NCI-H1048 (cell line): ENCODE measurements at regions not wholly inside any gene's neighbourhood (a gene's known extent, or its start where the extent isn't known, plus 50 kb on each side); places are given as distances from the start of the nearest gene placed in this dataset.
"Not testable (repeated sequence)": the region's sequence is repeated elsewhere in the genome, so short reads cannot be mapped to it uniquely, and the experiment has no call there.

Source experiments
- DNase-seq: peaks from one replicate; lab custom pipeline; 2025; lab: John Stamatoyannopoulos, UW

GRCh38 chr4:169934794-169935429 is 91.3 kb downstream of the MFAP3L start:
- DNase-seq, result no peak

- no peak for DNase-seq
Measured at GRCh38 chr4:169933531-169933930, 92.7 kb downstream of the MFAP3L start.

- DNase-seq, result no peak
Measured at GRCh38 chr4:169931964-169932363, 94.2 kb downstream of the MFAP3L start.

- not testable (repeated sequence) for DNase-seq
Measured at GRCh38 chr4:169930755-169931154, 95.4 kb downstream of the MFAP3L start.

GRCh38 chr4:169927280-169927679 is 98.9 kb downstream of the MFAP3L start:
- DNase-seq, result no peak

GRCh38 chr4:169925678-169926077 is 100.5 kb downstream of the MFAP3L start:
- DNase-seq, result no peak

GRCh38 chr4:169922632-169923276 is 103.4 kb downstream of the MFAP3L start:
- no peak for DNase-seq

GRCh38 chr4:169921732-169922131 is 104.5 kb downstream of the MFAP3L start:
- no peak for DNase-seq

GRCh38 chr4:169921237-169921636 is 105.0 kb downstream of the MFAP3L start:
- no peak for DNase-seq

GRCh38 chr4:169919194-169920124 is 106.7 kb downstream of the MFAP3L start:
- not testable (repeated sequence) for DNase-seq

- DNase-seq, result no peak
Measured at GRCh38 chr4:169915545-169915944, 110.7 kb downstream of the MFAP3L start.

GRCh38 chr4:169914866-169915265 is 111.3 kb downstream of the MFAP3L start:
- no peak for DNase-seq

- DNase-seq, result no peak
Measured at GRCh38 chr4:169912996-169913395, 113.2 kb downstream of the MFAP3L start.

- no peak for DNase-seq
Measured at GRCh38 chr4:169909897-169910296, 116.3 kb downstream of the MFAP3L start.

- no peak for DNase-seq
Measured at GRCh38 chr4:169909479-169909878, 116.7 kb downstream of the MFAP3L start.

- no peak for DNase-seq
Measured at GRCh38 chr4:169907705-169908104, 118.5 kb downstream of the MFAP3L start.

GRCh38 chr4:169906821-169907220 is 119.4 kb downstream of the MFAP3L start:
- no peak for DNase-seq

GRCh38 chr4:169906104-169906503 is 120.1 kb downstream of the MFAP3L start:
- DNase-seq, result no peak

GRCh38 chr4:169902658-169903345 is 123.4 kb downstream of the MFAP3L start:
- no peak for DNase-seq

GRCh38 chr4:169900241-169900845 is 125.9 kb downstream of the MFAP3L start:
- DNase-seq, result no peak

GRCh38 chr4:169899295-169899694 is 126.9 kb downstream of the MFAP3L start:
- DNase-seq, result no peak

GRCh38 chr4:169898095-169898494 is 128.1 kb downstream of the MFAP3L start:
- no peak for DNase-seq
